Right lobe of liver (tissue), 4 donors: ENCODE measurements at regions not wholly inside any gene's neighbourhood (a gene's known extent, or its start where the extent isn't known, plus 50 kb on each side); places are given as distances from the start of the nearest gene placed in this dataset.

ENCODE experiments used
- CTCF ChIP-seq, 4 donors: fragments of 200-600 bp in 3 of 4; fragments of 450-650 bp in 1 of 4; IDR thresholded peaks; one replicate each; pipeline versions ENCODE4 v1.5.1 to v1.8.0; 2016 to 2022; ENCODE audit warnings: antibody characterized with exemption in 4 of 4, mild to moderate bottlenecking in 2 of 4
- POLR2A ChIP-seq: fragments of 450-650 bp; IDR thresholded peaks from one replicate; pipeline ENCODE4 v1.6.1; 2017; ENCODE audit warnings: antibody characterized with exemption, mild to moderate bottlenecking
- donor health status: DM: no; HTN: no; CAD: no.
- donor health status: DM: no; HTN: no; CAD: no.
- donor health status: DM: no; HTN: yes; CAD: no.

- TF ChIP-seq POLR2A, result no peak
- TF ChIP-seq CTCF (IDR thresholded peaks at IDR 0.05), result no peak
These were observed 310.2 kb downstream of the FGFR2 start for GRCh38 chr10:121288011-121288410.
